ENCODE measurements at regions not wholly inside any gene's neighbourhood (a gene's known extent, or its start where the extent isn't known, plus 50 kb on each side); places are given as distances from the start of the nearest gene placed in this dataset.
"Not testable (repeated sequence)": the region's sequence is repeated elsewhere in the genome, so short reads cannot be mapped to it uniquely, and the experiment has no call there.

- DNase-seq (ENCODE audit: low spot score), result peak; percentile 20
Measured at GRCh38 chr5:138702166-138703077, 50.8 kb upstream of the CTNNA1 start.

GRCh38 chr5:138701678-138702077 lies 51.5 kb upstream of the CTNNA1 start:
- DNase-seq (ENCODE audit: low spot score), result no peak

DNA sequence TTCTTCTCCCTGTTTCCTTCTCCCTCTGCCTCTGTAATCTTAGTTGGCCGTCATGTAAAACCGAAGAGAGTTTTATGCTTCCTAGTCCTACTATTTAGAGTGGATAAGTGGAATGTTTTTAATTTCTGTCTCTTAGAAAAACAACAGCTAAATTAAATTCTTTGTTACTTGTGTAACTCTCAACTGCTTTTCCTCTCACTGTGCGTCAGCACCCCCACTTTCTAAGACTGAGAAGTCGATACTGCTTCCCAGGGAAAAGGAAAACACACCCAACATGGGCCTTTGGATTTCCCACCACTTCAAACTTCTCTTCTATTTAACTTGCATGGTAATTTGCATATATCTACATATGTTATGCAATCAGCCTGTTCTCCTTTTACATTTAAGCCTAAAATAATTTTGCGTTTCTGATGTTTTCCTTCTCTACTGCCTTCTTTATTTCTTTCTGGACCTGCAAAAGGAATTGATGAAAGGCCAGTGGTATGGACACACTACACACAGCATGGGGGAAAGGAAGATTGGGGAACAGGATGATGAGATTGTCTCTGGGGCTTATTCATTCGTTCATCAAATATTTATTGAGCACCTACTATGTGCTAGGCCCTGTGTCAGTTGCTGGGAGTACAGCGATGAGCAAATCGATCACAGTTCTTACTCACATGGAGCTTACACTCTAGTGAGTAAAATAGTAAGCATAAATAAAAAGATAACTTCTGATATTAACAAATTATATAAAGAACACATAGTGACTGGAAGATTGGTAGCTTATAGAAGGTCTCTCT lies 52.5 kb upstream of the CTNNA1 start:
- no peak for DNase-seq (ENCODE audit: low spot score)

GRCh38 chr5:138699482-138699881 lies 53.7 kb upstream of the CTNNA1 start:
- no peak for DNase-seq (ENCODE audit: low spot score)

DNA sequence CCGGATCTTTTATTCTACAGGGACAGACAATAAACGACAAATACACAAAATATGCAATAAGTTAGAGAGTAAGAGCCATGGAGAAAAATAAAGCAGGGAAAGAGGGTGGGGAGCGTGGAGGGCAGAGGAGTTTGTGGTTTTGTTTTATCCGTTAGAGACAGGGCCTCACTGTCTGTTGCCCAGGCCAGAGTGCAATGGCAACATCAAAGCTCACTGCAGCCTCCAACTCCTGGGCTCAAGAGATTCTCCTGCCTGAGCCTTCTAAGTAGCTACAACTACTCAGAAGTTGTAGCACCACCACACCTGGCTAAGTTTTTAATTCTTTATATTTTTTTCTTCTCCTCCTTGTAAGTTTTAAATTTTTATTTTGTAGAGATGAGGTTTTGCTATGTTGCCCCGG lies 54.5 kb upstream of the CTNNA1 start:
- DNase-seq (ENCODE audit: low spot score), result no peak

GRCh38 chr5:138697720-138698360 lies 55.4 kb upstream of the CTNNA1 start:
- no peak for DNase-seq (ENCODE audit: low spot score)

GRCh38 chr5:138696501-138696900 lies 56.7 kb upstream of the CTNNA1 start:
- no peak for DNase-seq (ENCODE audit: low spot score)

DNA sequence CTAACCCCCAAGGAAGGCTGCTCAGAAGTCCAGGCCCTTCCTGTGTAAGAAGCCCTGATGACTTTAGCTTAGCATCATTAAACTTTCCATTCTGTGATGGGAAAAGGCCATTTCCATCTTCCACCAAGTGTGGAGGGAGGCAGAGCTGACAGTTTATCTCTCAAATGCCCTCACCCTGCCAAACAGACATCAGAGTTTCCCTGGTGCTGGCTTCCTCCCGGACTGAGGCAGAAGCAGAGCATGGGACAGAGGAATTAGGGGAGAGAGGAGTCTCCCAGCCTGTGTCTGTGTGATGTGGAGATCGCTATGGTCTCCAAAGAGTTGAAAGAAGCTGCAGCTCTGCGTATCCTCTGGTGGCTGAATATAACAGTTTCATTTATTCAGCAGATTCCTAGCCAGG lies 57.4 kb upstream of the CTNNA1 start:
- no peak for DNase-seq (ENCODE audit: low spot score)

DNA sequence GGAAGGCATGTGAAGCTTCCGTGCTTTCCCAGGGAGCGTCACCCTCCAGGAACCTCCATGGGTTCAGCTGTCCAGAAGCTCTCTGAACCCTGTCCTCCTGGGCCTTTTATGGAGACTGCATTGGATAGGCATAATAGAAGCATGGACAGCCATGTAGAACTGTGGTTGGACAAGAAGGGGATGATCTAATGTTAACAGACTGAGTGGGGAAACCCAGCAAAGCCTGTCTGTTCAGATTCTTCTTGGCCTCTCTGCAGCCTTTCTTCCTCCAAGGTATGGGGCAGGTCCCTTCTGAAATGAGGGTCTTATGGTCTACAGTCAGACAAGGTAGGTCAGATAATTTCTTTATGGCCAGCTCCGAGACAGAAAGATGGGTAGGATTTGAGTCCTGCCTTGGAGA lies 59.1 kb upstream of the CTNNA1 start:
- no peak for DNase-seq (ENCODE audit: low spot score)

GRCh38 chr5:138692370-138692769 lies 60.9 kb upstream of the CTNNA1 start:
- no peak for DNase-seq (ENCODE audit: low spot score)

DNA sequence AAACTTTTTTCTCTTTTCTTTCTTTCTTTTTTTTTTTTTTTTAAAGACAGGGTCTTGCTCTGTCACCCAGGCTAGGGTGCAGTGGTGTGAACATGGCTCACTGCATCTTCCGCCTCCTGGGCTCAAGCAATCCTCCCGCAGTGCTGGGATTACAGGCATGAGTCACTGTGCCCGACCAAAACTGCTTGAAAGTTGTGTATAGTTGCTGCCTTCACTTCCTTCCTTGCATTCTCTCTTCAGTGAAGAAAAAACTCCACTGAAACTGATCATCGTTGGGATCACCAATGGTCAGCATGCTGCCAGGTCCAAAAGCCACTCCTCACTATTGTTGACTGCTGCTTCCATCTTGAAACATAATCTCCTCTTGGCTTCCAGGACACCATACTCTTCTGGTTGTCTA lies 66.6 kb upstream of the CTNNA1 start:
- no peak for DNase-seq (ENCODE audit: low spot score)

GRCh38 chr5:138685193-138685745 lies 68.0 kb upstream of the CTNNA1 start:
- no peak for DNase-seq (ENCODE audit: low spot score)

GRCh38 chr5:138682462-138682861 lies 70.8 kb upstream of the CTNNA1 start:
- not testable (repeated sequence) for DNase-seq (ENCODE audit: low spot score)

DNA sequence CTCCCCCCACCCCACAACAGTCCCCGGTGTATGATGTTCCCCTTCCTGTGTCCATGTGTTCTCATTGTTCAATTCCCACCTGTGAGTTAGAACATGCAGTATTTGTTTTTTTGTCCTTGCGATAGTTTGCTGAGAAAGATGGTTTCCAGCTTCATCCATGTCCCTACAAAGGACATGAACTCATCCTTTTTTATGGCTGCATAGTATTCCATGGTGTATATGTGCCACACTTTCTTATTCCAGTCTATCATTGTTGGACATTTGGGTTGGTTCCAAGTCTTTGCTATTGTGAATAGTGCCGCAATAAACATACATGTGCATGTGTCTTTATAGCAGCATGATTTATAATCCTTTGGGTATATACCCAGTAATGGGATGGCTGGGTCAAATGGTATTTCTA lies 74.4 kb upstream of the CTNNA1 start:
- DNase-seq (ENCODE audit: low spot score), result not testable (repeated sequence)

- no peak for DNase-seq (ENCODE audit: low spot score)
Measured at GRCh38 chr5:138677782-138678181, 75.4 kb upstream of the CTNNA1 start.

DNA sequence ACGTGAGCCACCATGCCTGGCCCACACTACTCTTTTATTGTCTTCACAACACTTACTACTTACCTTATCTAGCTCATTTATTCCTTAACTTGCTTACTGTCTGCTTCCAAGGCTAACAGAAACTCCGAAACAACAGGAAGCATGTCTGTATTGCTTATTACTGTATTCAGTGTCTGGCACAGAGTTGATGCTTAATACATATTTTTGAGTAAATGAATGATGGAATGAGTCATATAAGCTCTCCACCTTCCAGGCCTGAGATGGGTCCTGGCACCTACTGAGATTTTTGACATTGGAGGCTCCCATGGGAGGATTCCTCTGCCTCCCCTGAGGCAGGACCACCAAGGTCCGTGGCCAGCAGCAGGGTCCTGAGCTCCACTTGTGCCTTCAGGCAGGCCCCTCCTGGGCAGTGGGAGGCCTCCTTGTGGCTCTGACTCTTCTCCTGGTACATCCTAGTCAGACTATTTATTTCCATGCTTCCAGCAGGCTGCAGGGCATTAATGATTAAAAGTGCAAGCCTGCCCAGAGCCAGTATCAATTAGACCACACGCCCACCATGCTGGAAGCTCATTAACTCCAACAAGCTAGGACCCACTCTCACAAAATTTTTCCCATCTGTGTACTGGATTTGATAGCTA lies 76.5 kb upstream of the CTNNA1 start:
- no peak for DNase-seq (ENCODE audit: low spot score)

GRCh38 chr5:138676002-138676401 lies 77.2 kb upstream of the CTNNA1 start:
- no peak for DNase-seq (ENCODE audit: low spot score)

- no peak for DNase-seq (ENCODE audit: low spot score)
Measured at GRCh38 chr5:138668451-138669380, 84.5 kb upstream of the CTNNA1 start.

DNA sequence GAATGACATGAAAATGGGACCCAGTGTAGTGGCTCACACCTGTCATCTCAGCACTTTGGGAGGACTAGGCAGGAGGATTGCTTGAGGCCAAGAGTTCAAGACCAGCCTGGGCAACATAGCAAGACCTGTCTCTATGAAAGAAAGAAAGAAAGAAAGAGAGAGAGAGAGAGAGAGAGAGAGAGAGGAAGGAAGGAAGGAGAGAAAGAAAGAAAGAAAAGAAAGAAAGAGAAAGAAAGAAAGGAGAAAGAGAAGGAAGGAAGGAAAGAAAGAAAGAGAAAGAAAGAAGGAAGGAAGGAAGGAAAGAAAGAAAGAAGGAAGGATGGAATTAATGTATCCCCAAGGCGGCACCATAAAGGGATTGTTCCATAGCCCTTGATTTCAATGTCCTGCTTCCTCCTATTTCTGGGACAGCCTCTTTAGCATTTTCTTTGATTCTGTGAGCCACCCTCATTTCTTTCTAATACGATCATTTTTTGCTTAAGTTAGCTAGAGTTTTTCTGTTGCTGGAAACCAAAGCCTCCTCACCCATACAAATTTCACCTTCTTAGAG lies 85.4 kb upstream of the CTNNA1 start:
- DNase-seq (ENCODE audit: low spot score), result not testable (repeated sequence)

DNA sequence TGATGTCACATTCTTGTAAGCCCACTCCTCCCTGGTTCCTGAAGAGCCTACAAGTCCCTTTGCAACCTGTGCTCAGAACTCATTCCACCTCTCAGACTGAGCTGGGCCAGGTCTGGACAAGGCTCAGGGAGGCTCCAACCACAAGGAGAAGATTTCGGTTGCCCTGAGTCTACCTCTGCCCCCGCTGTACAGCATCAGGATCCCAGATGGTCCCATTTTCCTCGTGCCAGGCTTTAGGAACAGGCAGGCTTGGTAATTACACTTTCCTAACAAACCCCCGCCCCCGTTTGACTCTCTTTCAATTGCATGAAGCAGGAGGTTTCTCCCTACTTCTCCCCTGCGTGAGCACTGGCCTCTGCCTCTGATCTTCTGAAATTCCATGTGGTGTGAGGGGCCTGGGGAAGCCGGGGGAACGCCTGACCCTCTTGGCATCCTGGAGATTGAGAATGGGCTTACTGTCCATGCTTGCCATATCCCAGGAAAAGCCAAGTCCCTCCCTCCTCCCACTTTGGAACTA lies 86.9 kb upstream of the CTNNA1 start:
- DNase-seq (ENCODE audit: low spot score), result no peak
